Sigmoid colon (tissue), 6 donors: ENCODE measurements at regions not wholly inside any gene's neighbourhood (a gene's known extent, or its start where the extent isn't known, plus 50 kb on each side); places are given as distances from the start of the nearest gene placed in this dataset.

Experiments
- DNase-seq: peaks from one replicate; pipeline ENCODE4 v3.0.0-alpha.2; 2019
- H3K27ac ChIP-seq, 4 donors: fragments of 200-600 bp; sonication (generic); one replicate each; pipeline ENCODE4 v1.5.1; 2016 to 2019; ENCODE audit warnings: mild to moderate bottlenecking in 1 of 4
- H3K27me3 ChIP-seq, 3 donors: fragments of 200-600 bp; sonication (generic); one replicate each; pipeline ENCODE4 v1.5.1; 2019; ENCODE audit warnings: mild to moderate bottlenecking in 1 of 3
- H3K36me3 ChIP-seq, 4 donors: fragments of 200-600 bp; sonication (generic); one replicate each; pipeline ENCODE4 v1.5.1; 2016 to 2019
- H3K4me1 ChIP-seq, 4 donors: fragments of 200-600 bp; sonication (generic); one replicate each; pipeline ENCODE4 v1.5.1; 2017 to 2019
- H3K4me3 ChIP-seq, 4 donors: fragments of 200-600 bp; sonication (generic); one replicate each; pipeline ENCODE4 v1.5.1; 2017 to 2019; ENCODE audit warnings: mild to moderate bottlenecking in 2 of 4, moderate library complexity in 1 of 4
- H3K9me3 ChIP-seq, 4 donors: fragments of 200-600 bp in 3 of 4; sonication (generic) in 3 of 4; one replicate each; pipeline versions ENCODE4 v1.5.1 to v1.6.1; 2013 to 2019
- EP300 ChIP-seq, 4 donors: sonication (generic); formaldehyde crosslinking; IDR thresholded peaks; one replicate each; pipeline ENCODE4 v1.6.1; 2017; ENCODE audit warnings: antibody characterized with exemption in 4 of 4
- POLR2A ChIP-seq, 2 donors: fragments of 450-650 bp; IDR thresholded peaks; one replicate each; pipeline ENCODE4 v1.6.1; 2016; ENCODE audit warnings: antibody characterized with exemption in 2 of 2, mild to moderate bottlenecking in 2 of 2, moderate library complexity in 2 of 2
- POLR2AphosphoS5 ChIP-seq, 4 donors: sonication (generic); formaldehyde crosslinking; IDR thresholded peaks; one replicate each; pipeline ENCODE4 v1.6.1; 2017; ENCODE audit warnings: antibody characterized with exemption in 4 of 4
- WGBS, 2 donors: extraction: QIAGEN DNeasy Blood & Tissue Kit; methylation state at CpG; one replicate each; pipeline ENCODE4 v1.1.7; 2013; 5-methylcytosine and 5-hydroxymethylcytosine counted together
- intact Hi-C: fragments of 100-400 bp; cut with DNase I; formaldehyde crosslinking; loops from one replicate; pipeline ENCODE4 v1.15.1; 2023
- TF ChIP-seq, protein P1 (sequence below), 4 experiments: fragments of 450-650 bp in 3 of 4; fragments of 200-600 bp in 1 of 4; IDR thresholded peaks; one replicate each; pipeline ENCODE4 v1.5.1; 2016 to 2019; ENCODE audit warnings: antibody characterized with exemption in 4 of 4, mild to moderate bottlenecking in 3 of 4, moderate library complexity in 2 of 4
- donor health status: healthy with polysubstance abuse.
- donor health status: healthy.

DNA sequence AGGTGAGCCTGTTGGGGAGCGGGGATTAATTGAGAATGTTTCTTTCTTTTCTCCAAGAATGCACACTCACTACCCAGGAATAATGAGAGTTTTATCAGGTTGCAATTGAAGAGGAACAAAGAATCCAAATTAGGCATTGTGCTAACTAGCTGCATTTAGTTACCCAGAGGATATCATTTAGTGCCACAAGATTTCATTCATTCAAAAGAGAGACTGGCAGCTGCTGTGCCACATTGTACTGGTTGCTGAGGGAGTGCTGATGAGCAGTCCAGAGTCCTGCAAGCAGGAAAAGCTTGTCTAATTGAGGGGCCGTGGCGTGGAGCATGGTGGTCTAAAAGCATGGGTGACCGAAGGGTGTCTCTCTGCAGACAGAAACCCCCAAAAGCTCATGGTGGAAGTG, 97.6 kb downstream of the CTAGE1 start:
- Histone ChIP-seq H3K27me3 (no peaks in the 10 kb centered on the region), H3K27ac (no peak overlapping the region), H3K36me3 (no peaks in the 10 kb centered on the region), H3K4me3 (no peak overlapping the region), H3K9me3 (no peaks in the 10 kb centered on the region), H3K4me1 (peaks cover 0 to 11% (median 8%) of the 10 kb centered on the region in 4 donors)
- WGBS, 2 donors = 71 to 83% methylated on average over 4 of the region's 4 CpGs
- intact Hi-C loops = loop anchor here (10.0 kb wide), 1 partner anchor 245 kb away; no protein-coding TSS in a partner anchor
- no peak for TF ChIP-seq EP300 (IDR thresholded peaks at IDR 0.05)
- no peak for TF ChIP-seq POLR2AphosphoS5 (IDR thresholded peaks at IDR 0.05)
- TF ChIP-seq POLR2A (IDR thresholded peaks at IDR 0.05) = no peak
- TF ChIP-seq, protein P1, sequence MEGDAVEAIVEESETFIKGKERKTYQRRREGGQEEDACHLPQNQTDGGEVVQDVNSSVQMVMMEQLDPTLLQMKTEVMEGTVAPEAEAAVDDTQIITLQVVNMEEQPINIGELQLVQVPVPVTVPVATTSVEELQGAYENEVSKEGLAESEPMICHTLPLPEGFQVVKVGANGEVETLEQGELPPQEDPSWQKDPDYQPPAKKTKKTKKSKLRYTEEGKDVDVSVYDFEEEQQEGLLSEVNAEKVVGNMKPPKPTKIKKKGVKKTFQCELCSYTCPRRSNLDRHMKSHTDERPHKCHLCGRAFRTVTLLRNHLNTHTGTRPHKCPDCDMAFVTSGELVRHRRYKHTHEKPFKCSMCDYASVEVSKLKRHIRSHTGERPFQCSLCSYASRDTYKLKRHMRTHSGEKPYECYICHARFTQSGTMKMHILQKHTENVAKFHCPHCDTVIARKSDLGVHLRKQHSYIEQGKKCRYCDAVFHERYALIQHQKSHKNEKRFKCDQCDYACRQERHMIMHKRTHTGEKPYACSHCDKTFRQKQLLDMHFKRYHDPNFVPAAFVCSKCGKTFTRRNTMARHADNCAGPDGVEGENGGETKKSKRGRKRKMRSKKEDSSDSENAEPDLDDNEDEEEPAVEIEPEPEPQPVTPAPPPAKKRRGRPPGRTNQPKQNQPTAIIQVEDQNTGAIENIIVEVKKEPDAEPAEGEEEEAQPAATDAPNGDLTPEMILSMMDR (IDR thresholded peaks at IDR 0.05) = no peak
- DNase-seq = no peak

DNA sequence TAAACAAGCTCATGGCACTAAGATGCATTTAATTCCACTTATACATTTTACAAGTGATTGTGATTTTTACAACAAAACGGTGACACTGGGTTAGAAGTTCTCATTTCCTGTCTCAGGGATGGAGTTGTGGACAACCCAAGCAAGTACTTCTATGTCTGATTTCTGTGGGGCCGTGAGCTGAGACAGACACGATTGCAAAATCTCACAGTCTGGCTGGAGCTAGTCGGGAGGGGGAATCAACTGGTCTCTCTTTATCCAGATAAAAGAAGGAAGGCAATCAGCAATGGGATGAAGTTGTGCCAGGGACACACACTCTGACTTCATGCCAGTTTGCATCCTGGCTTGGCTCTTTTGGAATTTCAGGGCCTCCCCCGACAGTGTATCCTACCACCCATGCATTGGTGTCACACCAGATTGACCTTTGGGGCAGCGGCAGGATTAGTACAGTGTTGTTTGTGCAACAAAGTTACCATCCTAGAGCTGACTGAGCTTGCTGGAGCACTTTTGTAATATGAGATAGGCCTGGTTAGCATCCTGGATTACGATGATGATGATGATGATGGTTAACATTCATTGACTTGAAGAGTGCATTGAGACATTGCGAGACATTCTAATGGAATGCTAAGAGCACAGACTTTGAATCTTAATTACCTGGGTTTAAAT, 98.8 kb downstream of the CTAGE1 start:
- intact Hi-C loops = no loop called here
- Histone ChIP-seq H3K4me3 (no peak overlapping the region), H3K36me3 (no peaks in the 10 kb centered on the region), H3K27ac (no peak overlapping the region), H3K27me3 (no peaks in the 10 kb centered on the region), H3K9me3 (no peaks in the 10 kb centered on the region), H3K4me1 (peaks cover 0 to 1% (median under 1%) of the 10 kb centered on the region in 4 donors)
- DNase-seq = no peak
- 77 to 89% methylated on average over 8 of the region's 8 CpGs for WGBS, 2 donors
- TF ChIP-seq, protein P1 (IDR thresholded peaks at IDR 0.05) = no peak
- TF ChIP-seq EP300 (IDR thresholded peaks at IDR 0.05) = no peak
- TF ChIP-seq POLR2A (IDR thresholded peaks at IDR 0.05) = no peak
- no peak for TF ChIP-seq POLR2AphosphoS5 (IDR thresholded peaks at IDR 0.05)

DNA sequence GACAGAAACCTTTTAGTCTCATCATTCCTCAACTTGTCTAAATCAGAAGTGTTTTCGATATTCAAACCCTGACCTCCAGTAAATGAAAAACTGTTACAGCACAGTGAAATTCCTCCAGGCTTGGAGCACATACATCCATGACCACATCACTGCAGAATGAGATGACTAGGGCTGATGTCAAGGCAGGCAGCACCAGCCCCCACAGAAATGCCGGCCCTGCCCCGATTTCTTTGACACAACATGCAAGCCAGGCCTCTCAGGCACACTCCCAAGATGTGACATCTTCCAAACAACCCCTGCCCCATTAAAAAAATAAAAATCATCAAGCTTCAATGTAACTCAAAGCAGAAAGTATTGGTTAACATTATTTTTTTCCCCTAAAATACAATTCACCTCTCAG, 103.3 kb downstream of the CTAGE1 start:
- TF ChIP-seq, protein P1 (IDR thresholded peaks at IDR 0.05) = no peak
- TF ChIP-seq POLR2A (IDR thresholded peaks at IDR 0.05) (no peak), POLR2AphosphoS5 (IDR thresholded peaks at IDR 0.05) (no peak), EP300 (IDR thresholded peaks at IDR 0.05) (no peak)
- no peaks in the 10 kb centered on the region for H3K9me3 ChIP-seq
- intact Hi-C loops = no loop called here
- H3K4me3 ChIP-seq = no peak overlapping the region
- H3K36me3 ChIP-seq = no peaks in the 10 kb centered on the region
- WGBS, 2 donors = 85 to 95% methylated on average over 3 of the region's 3 CpGs
- no peak for DNase-seq
- no peaks in the 10 kb centered on the region for H3K4me1 ChIP-seq
- H3K27me3 ChIP-seq = no peaks in the 10 kb centered on the region
- no peak overlapping the region for H3K27ac ChIP-seq

DNA sequence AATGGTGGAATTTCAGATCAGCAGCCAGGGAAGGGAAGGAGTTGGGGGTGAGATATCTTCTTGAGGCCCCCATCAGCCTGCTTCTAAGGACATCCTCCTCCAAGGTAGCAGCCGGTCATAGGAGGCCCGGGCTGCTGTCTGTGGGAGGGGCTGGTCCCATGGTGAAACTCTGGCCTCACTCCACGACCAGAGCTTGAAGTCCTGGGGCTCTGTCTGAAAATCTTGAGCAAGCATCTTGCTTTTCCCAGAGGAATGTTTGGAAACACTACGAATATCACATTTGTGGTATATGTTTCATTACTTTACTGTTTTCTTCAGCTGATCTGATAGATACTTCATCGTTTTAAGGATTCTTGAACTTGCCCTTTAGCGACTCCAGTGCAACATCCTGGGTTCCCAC, 103.7 kb downstream of the CTAGE1 start:
- no peak overlapping the region for H3K27ac ChIP-seq
- H3K36me3 ChIP-seq = no peaks in the 10 kb centered on the region
- DNase-seq = no peak

More for the DNA sequence above, 103.7 kb downstream of the CTAGE1 start:
- no peak overlapping the region for H3K4me3 ChIP-seq
- H3K4me1 ChIP-seq = no peaks in the 10 kb centered on the region
- TF ChIP-seq, protein P1 (IDR thresholded peaks at IDR 0.05) = no peak
- TF ChIP-seq POLR2A (IDR thresholded peaks at IDR 0.05) = no peak
- no peak for TF ChIP-seq POLR2AphosphoS5 (IDR thresholded peaks at IDR 0.05)
- no peak for TF ChIP-seq EP300 (IDR thresholded peaks at IDR 0.05)
- 81 to 91% methylated on average over 6 of the region's 6 CpGs for WGBS, 2 donors
- intact Hi-C loops = no loop called here
- H3K27me3 ChIP-seq = no peaks in the 10 kb centered on the region
- no peaks in the 10 kb centered on the region for H3K9me3 ChIP-seq
